ENCODE measurements at regions not wholly inside any gene's neighbourhood (a gene's known extent, or its start where the extent isn't known, plus 50 kb on each side); places are given as distances from the start of the nearest gene placed in this dataset.

DNA sequence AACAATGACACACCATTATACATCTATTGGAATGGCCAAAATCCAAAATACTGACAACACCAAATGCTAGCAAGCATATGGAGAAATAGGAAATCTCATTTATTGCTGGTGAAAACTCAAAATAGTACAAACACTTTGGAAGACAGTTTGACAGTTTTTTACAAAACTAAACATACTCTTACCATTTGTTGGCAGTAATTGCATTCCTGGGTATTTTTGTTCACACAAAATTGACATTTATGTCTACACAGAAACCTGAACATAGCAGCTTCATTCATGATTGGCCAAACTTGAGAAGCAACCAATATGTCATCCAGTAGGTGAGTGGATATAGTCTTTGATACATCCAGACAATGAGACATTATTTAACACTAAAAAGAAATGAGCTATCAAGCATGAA is 489.9 kb downstream of the PLOD2 start:
- TF ChIP-seq YY1 (IDR thresholded peaks at IDR 0.05; ENCODE audit: insufficient read depth, insufficient read length) (no peak), SUZ12 (IDR thresholded peaks at IDR 0.05; ENCODE audit: extremely low read depth, insufficient read depth, insufficient read length) (no peak)

Measured in NT2/D1 (cell line).